ENCODE measurements at regions not wholly inside any gene's neighbourhood (a gene's known extent, or its start where the extent isn't known, plus 50 kb on each side); places are given as distances from the start of the nearest gene placed in this dataset.
"Not testable (repeated sequence)": the region's sequence is repeated elsewhere in the genome, so short reads cannot be mapped to it uniquely, and the experiment has no call there.

DNA sequence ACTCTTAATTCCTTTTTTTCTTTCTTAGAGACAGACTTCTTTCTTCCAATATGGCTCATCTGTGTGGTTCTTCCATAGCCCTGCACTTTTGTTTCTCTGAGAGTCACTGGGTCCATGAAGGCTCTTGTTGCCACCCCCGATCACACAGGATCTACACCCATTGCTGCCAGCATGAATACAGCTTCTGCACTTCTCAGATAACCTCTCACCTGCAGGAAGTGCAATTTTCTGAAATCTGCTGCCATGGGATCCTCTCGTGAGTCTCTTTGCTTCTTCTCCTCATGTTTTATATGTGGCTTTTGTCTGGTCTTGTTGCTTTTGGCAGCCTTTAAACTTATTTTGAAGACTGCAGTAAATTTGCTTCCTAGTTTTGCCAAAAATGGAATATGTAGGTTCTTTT is 171.2 kb downstream of the TMEM167A start:
- no peak for DNase-seq
- intact Hi-C loops (cut with DNase I) = no loop called here

DNA sequence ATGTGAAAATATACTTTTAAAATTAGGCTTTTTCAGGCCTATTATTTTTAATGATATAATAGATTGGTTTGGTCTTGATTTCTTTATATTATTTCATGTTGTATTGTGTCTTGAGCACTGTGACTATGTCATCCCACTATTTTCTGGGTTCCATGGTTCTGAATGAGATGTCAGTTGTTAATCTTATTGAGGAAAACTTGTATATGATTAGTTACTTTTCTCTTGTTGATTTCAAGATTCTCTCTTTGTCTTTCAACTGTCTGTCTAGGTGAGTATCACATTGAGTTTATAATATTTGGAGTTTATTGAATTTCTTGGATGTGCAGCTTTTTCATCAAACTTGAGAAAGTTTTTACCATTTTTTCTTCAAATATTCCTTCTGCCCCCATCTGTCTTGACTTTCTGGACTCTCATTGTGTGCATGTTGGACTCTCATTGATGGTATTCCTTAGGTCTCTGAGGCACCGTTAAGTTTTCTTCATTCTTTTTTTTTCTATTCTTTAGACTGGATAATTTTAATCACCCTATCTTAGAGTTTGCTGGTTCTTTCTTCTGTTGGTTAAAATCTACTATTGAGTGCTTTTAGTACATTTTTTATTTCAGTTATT is 175.8 kb downstream of the TMEM167A start:
- intact Hi-C loops (cut with DNase I) = no loop called here
- no peak for DNase-seq

DNA sequence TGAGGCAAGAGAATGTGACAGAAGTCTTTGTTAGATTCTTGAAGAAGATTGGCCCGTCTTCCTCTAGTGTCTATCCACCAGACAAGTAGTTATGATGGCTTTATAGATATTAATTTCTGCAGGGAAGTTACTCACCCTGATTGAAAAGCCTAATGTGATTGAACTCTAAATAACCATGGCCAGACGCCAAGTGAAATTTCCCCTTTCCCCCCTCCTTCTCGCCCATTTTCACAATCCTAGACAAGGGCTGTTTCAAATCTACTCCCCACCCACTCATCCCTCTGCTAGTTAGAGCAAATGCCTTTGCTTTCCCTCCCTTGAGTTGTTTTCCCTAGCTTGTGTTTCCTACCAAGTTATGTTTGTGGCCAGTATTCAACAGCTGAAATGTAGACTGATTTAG is 182.5 kb downstream of the TMEM167A start:
- no peak for DNase-seq
- intact Hi-C loops (cut with DNase I) = no loop called here

DNA sequence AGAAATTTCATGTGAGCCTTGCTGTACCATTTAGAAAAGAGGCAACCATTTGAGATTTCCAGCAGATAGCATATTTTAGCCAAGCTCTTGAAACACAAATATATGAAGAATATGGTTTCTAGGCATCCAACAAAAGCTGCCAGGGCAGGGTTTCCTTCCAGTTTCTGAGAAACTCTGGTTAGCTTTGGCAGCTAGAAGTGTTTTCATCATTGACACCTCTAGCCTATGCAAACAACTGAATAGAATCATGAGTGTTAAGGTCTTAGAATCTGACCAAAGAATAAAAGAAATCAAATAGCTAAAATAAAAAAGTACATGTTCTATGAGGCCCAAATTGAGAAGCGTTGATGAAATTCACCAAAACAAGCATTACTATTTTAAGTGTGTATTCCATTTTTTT is 188.1 kb downstream of the TMEM167A start:
- intact Hi-C loops (cut with DNase I) = loop anchor here (10.0 kb wide), 2 partner anchors 546 to 676 kb away; no protein-coding TSS in a partner anchor

DNA sequence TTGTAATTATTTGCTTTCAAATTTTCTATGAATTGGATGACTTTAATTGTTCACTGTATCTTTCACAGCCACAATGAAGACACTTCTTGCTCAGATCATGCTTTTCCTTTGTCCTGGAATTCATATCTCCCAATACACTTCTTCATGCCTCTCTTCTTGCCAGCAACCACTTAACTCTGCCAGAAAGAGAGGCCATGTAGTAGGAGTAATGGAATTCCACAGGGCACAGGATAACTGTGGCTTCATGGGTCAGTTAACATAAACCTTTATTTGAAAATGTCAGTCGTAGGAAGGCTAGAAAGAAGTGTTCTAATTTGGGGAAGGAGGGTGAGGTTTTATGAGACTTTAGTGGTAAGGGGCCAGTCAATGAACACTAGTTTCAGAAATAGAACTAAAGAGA is 190.3 kb downstream of the TMEM167A start:
- no peak for DNase-seq
- intact Hi-C loops (cut with DNase I) = loop anchor here (10.0 kb wide), 2 partner anchors 548 to 678 kb away; no protein-coding TSS in a partner anchor

More for the DNA sequence above, 188.1 kb downstream of the TMEM167A start:
- no peak for DNase-seq

DNA sequence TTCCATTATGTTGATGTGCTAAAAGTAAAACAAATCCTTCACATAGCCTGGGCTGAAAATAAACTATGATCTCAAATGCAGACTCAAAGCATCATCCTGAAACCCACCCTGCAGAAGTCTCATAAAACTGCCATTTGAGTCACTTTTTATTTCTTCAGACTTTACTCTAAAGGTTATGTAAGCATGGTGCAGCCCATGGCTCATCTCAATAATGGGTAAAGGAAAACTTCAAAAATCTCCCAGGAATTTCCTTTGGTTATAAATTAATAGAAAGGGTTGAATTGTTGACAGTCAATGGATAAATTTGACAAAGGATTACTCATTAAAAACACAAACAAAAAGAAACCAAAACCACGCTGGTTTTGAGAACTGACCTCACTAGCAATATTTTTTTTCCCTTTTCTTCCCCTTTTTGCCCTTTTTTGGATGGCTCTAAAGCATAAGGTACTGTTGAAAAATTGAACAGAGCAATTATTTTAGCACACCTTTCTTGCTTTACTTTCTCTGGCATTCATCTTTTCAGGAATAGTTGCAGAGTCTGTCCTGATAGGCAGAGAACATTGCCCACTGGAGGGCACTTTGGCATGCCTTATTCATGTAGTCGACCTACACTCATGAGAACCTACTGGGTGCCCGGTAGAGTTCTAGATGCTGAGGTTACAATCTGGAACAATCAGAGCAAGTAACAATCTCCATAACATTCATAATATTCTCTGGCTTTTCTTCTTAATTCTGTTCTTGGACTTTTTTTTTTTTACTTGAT is 191.4 kb downstream of the TMEM167A start:
- peak in 4 of 10 donors; percentile 3 to 53 (median 36) for DNase-seq
- intact Hi-C loops (cut with DNase I) = loop anchor here (10.0 kb wide), 2 partner anchors 549 to 679 kb away; no protein-coding TSS in a partner anchor

DNA sequence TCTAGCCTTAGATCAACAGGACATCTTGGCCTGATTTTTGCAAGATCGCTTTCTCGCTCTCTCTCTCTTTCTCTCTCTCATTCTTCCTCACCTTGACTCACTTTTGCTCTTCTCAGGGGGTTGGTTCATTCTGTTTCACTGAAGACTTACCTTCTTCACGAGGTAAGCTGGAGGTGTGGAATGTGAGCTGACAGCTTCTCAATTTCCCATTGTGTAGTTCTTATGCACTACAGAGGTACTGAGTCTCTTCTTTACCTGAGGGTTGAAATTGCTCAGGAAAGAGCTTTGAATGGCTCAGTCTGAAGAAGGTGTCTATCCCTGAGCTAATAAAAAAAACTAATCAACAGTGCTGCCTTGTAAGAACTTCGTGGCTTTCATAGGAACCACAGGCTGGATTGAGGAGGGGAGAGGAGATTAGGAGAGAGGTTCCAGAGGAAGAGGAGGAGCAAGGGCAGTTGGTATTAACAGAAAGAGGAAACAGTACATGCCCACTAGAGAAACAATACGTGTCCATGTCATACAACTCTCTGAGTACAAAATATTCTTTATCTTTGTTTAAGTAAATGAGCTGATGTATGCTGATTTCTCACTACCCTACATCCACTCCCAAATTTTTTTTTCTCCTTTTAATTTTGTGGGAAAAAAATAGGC is 192.2 kb downstream of the TMEM167A start:
- intact Hi-C loops (cut with DNase I) = loop anchor here (10.0 kb wide), 2 partner anchors 550 to 680 kb away; no protein-coding TSS in a partner anchor

DNA sequence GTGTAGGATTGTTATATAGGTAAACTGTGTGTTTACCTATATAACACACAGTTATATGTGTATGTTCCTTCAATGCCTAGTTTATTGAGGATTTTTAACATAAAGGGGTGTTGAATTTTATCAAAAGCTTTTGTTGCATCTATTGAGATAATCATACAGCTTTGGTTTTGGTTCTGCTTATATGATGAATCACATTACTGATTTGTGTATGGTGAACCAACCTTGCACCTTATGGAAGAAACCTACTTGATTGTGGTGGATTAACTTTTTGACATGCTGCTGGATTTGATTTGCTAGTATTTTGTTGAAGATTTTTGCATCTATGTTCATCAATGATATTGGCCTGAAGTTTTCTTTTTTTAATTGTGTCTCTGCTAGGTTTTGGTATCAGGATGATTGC is 194.9 kb downstream of the TMEM167A start:
- no peak for DNase-seq
- intact Hi-C loops (cut with DNase I) = loop anchor here (10.0 kb wide), 2 partner anchors 552 to 682 kb away; no protein-coding TSS in a partner anchor

More for the DNA sequence above, 192.2 kb downstream of the TMEM167A start:
- no peak for DNase-seq

DNA sequence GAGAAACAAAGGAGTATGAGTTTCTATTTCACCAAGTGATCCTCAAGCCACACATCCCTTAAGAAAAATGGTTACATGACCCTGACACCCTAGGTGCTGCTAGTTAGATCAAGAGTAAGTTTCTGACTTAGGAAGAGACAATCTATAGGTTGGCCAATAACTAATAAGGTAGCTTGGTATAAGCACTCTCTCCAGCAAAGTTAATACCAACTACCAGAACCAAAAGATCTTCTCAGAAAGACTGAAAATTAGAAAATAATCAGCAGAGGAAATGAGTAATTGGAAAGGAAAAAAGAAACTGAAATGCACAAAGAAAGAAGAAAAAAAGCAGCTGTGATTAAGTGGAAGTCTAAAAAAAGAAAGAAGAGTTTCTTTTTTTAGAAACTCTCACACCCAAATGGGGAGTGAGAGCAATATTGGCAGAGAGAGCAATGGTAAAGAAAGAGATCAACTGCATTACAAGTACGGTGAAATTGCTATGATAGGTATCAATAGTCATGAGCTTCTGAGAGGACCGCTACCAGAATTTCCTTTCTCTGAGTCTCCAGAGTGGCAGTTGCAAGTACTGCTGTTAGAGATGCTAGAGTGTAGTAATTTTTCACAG is 195.5 kb downstream of the TMEM167A start:
- intact Hi-C loops (cut with DNase I) = loop anchor here (10.0 kb wide), 2 partner anchors 553 to 683 kb away; no protein-coding TSS in a partner anchor
- no peak for DNase-seq

DNA sequence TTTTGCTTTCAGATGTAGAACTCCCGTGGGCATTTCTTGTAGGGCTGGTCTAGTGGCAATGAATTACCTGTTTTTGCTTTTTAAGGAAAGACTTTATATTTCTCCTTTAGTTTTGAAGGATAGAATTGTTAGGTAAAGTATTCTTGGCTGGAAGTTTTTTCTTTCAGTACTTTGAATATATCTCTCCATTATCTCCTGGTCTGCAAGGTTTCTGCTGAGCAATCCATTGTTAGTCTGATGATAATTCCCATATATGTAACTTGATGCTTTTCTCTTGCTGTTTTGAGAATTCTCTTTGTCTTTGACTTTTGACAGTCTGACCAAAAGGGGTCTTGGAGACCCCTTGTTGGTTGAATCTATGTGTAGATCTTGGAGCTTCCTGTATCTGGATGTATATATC is 198.1 kb downstream of the TMEM167A start:
- intact Hi-C loops (cut with DNase I) = no loop called here
- DNase-seq = no peak

DNA sequence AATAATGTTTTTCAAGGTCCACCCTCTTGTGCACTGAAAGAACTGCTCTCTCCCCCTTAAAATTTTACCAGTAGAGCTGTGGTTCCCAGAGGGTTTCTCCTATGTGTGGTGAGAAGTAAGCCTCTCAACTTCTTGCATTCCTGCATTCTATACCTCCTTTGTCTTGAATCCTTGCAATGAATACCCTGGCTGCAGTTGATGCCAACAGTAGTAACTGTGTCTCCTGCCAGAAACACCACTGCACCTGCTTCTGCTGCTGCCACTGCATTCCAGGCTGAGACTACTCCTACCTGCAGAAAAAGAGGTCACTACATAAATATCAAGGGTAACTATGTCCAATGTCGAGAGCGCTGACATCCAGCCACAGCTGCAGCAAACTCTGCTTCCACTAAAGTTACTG is 203.7 kb downstream of the TMEM167A start:
- no peak for DNase-seq
- intact Hi-C loops (cut with DNase I) = no loop called here

DNA sequence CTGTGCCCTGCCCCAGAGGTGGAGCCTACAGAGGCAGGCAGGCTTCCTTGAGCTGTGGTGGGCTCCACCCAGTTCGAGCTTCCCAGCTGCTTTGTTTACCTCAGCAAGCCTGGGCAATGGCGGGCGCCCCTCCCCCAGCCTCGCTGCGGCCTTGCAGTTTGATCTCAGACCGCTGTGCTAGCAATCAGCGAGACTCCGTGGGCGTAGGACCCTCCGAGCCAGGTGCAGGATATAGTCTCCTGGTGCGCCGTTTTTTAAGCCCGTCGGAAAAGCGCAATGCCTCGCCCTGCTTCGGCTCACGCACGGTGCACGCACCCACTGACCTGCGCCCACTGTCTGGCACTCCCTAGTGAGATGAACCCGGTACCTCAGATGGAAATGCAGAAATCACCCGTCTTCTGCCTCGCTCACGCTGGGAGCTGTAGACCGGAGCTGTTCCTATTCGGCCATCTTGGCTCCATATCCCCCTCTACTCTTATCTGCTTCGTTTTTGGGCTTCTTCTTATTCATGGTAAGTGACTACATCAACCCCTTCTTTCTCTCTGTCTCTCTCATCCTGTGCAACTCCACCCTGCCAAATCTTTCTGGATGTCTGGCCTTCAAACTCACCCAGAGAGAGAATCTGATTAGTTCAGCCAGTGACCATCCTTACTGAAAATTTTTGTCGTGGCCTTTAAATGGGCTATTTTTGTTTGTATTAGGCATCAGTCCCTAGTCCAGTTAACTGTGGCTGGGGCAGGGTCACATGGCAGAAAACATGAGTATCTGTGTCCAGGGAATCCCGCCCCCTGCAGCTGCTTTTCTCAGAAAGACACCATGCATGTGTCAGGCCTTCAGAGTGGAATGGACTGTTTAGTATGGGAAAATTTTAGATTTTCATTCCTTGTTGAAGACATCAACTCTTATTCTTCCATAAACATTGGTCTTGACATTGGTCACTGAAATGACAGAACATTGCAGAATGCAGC is 204.6 kb downstream of the TMEM167A start:
- DNase-seq; intact Hi-C loops (cut with DNase I): not testable (repeated sequence)

DNA sequence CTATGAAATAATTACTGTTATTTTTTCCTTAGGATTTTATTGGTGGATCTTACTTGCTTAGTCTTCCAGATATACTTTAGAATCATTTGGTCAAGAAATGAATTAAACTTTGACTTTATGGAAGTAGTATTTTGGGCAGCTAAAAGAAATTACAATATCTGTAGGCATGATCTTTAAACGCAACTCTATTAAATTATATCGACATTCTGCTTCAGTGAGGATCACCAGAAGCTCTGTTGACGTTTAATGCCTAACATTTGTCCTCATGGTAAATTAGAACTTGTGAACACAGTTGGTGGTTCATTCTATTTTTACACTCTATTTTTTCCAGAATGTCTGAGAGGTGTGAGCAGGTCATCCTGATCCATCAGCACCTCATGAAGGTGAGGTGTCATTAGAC is 211.6 kb downstream of the TMEM167A start:
- no peak for DNase-seq
- intact Hi-C loops (cut with DNase I) = no loop called here

DNA sequence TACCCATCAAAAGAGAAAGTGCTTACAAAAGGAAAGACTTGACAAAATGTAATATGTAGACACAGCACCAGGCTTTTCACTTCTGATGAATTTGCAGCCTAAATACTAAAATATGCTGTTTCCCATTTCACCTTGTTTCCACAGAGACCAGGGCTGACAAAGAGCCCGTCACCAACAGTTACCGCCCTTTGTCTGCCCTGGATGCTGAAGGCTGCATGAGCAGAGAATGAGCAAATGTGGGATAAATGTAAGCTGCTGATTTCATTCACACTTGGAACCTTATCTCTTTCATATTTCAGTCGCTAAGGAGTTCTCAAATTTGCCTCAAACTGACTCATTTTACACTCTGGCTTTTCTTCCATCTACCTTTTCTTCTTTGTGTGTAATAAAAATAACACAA is 213.9 kb downstream of the TMEM167A start:
- intact Hi-C loops (cut with DNase I) = no loop called here
- DNase-seq = peak in 1 of 10 donors; percentile 73

DNA sequence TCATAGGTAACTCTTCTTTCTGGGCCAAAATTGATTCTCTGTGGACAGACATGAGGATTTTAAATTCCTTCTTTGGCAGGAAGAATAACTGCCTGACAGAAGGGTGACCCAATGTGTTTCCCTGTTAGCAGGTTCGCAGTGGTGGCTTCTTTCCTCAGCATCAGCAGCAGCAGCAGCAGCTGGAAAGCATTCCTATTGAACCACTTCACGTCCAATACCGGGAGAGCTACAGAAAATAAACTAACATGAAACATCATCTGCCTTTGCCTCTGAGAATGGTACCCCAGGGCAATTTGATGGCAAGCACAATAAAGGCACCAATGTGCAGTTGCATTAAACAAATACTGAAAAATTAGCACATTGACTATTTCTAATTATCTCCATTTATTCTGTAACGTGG is 214.5 kb downstream of the TMEM167A start:
- no peak for DNase-seq
- intact Hi-C loops (cut with DNase I) = no loop called here

DNA sequence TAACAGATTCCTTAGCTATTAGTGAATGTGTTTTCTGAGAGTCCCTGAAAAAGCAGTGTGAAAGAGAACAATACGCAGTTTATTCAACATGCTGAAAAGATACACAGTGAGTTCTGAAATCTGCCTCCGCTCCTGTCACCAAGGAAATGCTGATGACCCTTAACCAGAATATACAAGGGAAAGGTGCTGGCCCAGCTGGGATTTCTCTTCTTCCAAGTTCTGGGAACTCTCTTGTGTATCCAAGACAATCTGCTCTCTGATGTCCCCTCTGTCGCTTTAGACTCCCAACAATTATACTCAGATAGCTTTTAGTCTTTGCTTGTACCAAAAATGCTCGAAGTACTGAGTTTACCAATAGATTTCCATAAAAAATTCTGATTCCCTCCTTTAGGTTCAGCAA is 214.9 kb downstream of the TMEM167A start:
- intact Hi-C loops (cut with DNase I) = no loop called here

DNA sequence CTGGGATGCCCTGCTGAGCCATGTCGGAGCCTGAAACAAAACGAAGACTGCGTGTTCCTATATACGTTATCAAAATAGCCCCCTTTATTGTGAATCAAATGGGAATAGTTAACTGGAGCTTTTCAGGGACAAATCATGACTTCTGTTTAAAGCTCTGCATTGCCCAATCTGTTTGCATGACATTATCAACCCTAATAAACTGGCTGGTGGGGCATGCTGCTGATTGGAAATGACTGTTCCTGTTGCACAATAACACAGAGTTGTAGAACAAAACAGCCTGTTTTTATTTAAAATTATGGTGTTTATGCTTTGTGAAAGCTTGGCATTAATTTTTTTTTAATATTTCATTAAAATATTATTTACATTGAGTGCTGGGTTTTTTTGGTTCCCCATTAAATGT is 215.5 kb downstream of the TMEM167A start:
- intact Hi-C loops (cut with DNase I) = no loop called here
- DNase-seq = no peak

More for the DNA sequence above, 214.9 kb downstream of the TMEM167A start:
- DNase-seq = peak in 1 of 10 donors; percentile 41

DNA sequence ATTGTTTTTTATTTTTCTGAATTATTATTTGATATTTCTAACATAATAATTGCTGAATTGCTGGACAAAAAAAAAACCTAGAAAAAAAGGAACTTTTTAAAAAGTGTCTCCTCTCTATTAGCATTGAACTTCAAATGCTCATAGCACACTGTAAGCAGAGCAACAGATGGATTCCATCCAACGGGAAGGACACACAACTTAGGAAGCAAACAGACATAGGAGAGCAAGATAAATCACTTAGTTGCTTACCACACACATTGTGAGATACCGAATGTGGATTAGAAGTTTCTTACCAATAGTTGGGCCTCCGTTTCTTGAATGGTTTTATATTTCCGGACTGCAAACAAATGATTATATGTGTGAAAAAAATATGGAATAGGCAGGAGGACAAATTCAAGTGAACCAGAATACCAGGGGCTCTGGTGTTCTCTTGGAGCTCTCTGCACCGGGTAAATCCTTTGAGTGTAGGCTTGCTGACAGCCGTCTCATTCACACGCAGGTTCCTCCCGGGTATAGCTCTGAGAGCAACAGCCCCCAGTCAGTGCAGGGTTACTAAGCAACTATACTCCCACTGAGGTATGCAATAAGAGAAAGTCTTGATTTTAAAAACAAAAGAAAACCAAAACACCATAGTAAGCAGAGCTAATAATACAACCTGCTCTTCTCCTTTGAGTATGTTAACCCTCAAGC is 217.6 kb downstream of the TMEM167A start:
- DNase-seq = peak in 1 of 10 donors; percentile 61
- intact Hi-C loops (cut with DNase I) = no loop called here
